ENCODE measurements at regions not wholly inside any gene's neighbourhood (a gene's known extent, or its start where the extent isn't known, plus 50 kb on each side); places are given as distances from the start of the nearest gene placed in this dataset.
"Not testable (repeated sequence)": the region's sequence is repeated elsewhere in the genome, so short reads cannot be mapped to it uniquely, and the experiment has no call there.

DNA sequence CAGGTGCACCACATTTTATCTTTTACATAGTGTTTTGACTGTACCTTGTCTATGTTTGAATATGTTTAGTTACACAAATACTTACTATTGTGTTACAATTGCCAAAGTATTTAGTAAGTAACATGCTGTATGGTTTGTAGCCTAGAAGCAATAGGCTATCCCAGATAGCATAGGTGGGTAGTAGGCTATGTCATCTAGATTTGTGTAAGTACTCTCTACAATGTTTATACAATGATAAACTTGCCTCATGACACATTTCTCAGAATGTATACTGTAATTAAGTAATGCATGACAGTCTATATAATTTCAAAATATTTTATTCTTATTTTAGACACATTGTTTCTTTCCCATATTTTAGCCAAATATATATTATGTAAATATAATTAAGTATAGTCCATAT, 836.8 kb upstream of the CDH9 start:
- Mint-ChIP-seq H3K4me1 (no peaks in the 10 kb centered on the region), H3K9me3 (peaks cover 12% of the 10 kb centered on the region), H3K4me3 (no peak overlapping the region), H3K27me3 (no peaks in the 10 kb centered on the region), H3K36me3 (no peaks in the 10 kb centered on the region), H3K27ac (no peak overlapping the region)
- DNase-seq: no peak

DNA sequence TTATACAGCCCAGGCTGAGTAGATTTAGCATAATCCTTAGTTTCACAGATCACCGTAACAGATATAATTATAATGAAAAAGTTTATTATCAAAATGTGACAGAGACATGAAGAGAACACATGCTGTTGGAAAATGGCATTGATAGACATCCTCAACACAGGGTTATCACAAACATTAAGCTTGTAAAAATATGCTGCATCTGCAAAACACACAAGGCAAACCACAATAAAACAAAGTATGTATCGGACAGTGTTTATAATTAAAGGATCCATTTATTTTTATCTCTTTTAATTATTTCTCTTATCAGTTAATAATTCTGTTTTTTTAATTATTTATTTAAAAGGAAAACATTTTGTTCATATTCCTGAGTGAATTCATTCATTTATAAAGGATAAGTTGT, 829.9 kb upstream of the CDH9 start:
- Mint-ChIP-seq H3K4me1 (no peaks in the 10 kb centered on the region), H3K4me3 (no peak overlapping the region), H3K27me3 (no peaks in the 10 kb centered on the region), H3K27ac (no peak overlapping the region), H3K9me3 (peaks cover 18% of the 10 kb centered on the region), H3K36me3 (no peaks in the 10 kb centered on the region)
- DNase-seq: no peak

DNA sequence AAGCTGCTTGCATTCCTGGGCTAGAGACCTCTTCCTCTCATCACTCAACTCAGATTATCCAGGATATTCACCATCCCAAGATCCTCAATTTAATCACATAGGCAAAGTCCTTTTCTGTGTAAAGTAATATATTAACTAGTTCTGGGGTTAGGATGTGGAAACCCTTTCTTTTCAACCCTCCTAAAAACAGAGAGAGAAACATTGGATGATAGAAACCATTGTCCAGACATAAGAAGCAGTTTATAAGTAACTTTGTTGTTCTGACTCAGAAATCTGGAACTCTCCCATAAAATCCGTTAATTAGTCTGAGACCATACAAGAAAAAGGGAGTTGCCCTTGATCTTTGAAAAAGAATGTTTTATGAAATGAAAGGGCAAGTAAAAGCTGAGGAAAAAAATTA, 817.1 kb upstream of the CDH9 start:
- no peaks in the 10 kb centered on the region for H3K4me1 Mint-ChIP-seq
- no peak overlapping the region for H3K27ac Mint-ChIP-seq
- DNase-seq: no peak
- H3K27me3 Mint-ChIP-seq: no peaks in the 10 kb centered on the region
- H3K4me3 Mint-ChIP-seq: no peak overlapping the region
- H3K9me3 Mint-ChIP-seq: peaks cover 8% of the 10 kb centered on the region
- no peaks in the 10 kb centered on the region for H3K36me3 Mint-ChIP-seq

DNA sequence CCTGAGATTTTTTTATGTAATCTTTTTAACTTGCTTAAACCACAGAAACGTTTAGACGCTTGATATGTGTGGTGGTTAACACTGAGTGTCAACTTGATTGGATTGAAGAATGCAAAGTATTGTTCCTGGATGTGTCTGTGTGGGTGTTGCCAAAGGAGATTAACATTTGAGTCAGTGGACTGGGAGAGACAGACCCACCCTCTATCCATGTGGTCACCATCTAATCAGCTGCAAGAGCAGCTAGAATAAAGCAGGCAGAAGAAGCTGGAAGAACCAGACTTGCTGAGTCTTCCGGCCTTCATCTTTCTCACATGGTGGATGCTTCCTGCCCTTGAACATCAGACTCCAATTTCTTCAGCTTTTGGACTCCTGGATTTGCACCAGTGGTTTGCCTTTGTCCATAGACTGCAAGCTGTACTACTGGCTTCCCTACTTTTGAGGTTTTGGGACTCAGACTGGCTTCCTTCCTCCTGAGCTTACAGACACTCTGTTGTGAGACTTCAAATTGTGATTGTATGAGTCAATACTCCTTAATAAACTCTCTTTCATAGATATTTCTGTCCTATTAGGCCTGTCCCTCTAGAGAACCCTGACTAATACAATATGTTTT, 816.0 kb upstream of the CDH9 start:
- Mint-ChIP-seq H3K27ac (peak overlapping the region; percentile 51), H3K27me3 (no peaks in the 10 kb centered on the region), H3K4me3 (no peak overlapping the region), H3K36me3 (no peaks in the 10 kb centered on the region), H3K4me1 (no peaks in the 10 kb centered on the region), H3K9me3 (peaks cover 10% of the 10 kb centered on the region)
- DNase-seq: no peak

DNA sequence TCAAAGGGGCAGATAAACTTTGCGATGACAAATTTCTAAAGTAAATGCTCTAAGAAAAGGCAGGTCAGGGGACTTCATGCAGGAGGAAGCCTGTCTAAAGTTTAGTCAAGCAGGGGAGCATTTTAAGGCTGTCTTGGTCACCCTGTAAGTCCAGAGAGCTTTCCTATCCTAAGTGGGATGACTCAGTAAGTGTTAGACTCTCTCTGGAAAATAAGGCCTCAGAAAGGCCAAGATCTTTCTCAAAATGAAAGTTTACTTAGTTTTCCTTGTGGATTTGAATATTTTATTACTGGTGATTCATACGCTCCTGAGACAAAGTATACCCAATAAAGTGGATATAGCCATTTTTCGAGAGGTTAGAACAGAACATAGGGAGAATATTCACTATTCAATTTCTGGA, 806.9 kb upstream of the CDH9 start:
- peaks cover 8% of the 10 kb centered on the region for H3K9me3 Mint-ChIP-seq
- H3K4me1 Mint-ChIP-seq: no peaks in the 10 kb centered on the region
- DNase-seq: no peak

DNA sequence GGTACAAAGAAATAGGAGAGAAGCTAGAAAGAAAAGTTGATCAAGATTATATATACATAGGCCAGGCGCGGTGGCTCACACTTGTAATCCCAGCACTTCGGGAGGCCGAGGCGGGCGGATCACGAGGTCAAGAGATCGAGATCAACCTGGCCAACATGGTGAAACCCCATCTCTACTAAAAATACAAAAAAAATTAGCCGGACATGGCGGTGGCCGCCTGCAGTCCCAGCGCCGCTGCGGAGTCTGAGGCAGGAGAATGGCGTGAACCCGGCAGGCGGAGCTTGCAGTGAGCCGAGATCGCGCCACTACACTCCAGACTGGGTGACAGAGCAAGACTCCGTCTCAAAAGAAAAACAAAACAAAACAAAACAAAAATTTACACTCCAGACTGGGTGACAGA, 798.3 kb upstream of the CDH9 start:
- not testable (repeated sequence) for H3K36me3 Mint-ChIP-seq, H3K4me1 Mint-ChIP-seq, H3K4me3 Mint-ChIP-seq, DNase-seq, H3K27ac Mint-ChIP-seq, H3K27me3 Mint-ChIP-seq
- H3K9me3 Mint-ChIP-seq: peaks cover 15% of the 10 kb centered on the region

More for the DNA sequence above, 806.9 kb upstream of the CDH9 start:
- H3K36me3 Mint-ChIP-seq: no peaks in the 10 kb centered on the region
- H3K4me3 Mint-ChIP-seq: no peak overlapping the region
- H3K27ac Mint-ChIP-seq: no peak overlapping the region
- H3K27me3 Mint-ChIP-seq: no peaks in the 10 kb centered on the region

DNA sequence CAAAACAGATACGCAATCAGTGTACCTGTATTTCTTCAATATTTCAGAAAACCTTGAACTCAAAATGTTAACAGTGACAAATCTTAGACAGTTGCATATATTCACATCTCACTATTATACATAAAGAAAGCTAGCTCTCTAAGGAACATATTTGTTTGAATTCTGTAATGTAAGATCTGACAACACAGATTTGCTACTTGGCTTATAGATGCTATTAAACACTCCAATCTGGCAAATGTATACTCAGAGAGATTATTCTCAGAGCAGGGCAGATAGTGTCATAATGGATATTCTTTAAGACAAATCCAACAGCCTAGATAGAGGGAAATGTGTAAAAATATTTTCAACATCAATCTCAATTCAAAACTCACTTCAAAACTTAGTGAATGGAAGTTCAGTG, 794.5 kb upstream of the CDH9 start:
- Mint-ChIP-seq H3K4me3 (no peak overlapping the region), H3K4me1 (no peaks in the 10 kb centered on the region), H3K27ac (no peak overlapping the region), H3K36me3 (no peaks in the 10 kb centered on the region), H3K9me3 (peaks cover 15% of the 10 kb centered on the region), H3K27me3 (no peaks in the 10 kb centered on the region)
- DNase-seq: no peak

DNA sequence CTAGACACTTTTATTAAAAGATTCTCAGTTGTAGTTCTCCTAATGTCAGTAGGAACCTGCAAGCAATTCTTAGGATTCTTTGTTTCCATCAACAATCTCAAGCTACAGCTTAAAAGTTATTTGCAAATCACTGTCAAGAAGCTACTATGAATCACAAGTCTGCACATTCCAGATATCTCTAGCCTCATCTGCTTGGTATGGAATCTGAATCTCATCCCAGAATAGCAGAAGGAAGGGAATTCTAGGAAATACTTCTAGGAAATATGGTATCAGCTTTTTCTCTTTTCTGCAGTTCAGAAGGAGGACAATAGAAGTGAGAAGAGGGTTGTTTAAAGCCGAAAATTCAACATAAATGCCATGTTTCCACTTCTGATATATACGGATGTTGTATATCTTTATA, 792.2 kb upstream of the CDH9 start:
- Mint-ChIP-seq H3K4me3 (no peak overlapping the region), H3K9me3 (peaks cover 7% of the 10 kb centered on the region), H3K36me3 (no peaks in the 10 kb centered on the region), H3K27ac (no peak overlapping the region), H3K4me1 (no peaks in the 10 kb centered on the region), H3K27me3 (no peaks in the 10 kb centered on the region)
- no peak for DNase-seq

DNA sequence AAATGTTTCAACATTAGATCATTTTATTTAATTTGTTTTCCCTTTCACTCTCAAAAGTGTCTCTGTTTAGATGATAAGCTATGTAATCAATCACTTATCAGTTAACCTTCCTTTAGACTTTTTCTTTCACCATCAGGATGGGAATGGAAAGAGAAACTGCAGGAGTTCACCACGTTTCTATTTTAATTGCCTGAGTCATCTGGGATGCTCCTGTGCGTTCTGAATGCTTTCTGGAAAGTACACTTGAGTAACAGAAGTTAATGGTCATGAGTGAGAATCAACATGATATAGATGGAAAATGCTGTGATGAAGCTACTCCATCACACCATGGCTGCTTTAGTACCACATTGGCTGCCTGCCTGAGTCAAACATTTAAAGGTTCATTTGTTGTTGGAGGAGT, 783.3 kb upstream of the CDH9 start:
- no peak for DNase-seq
- H3K27me3 Mint-ChIP-seq: no peaks in the 10 kb centered on the region
- H3K9me3 Mint-ChIP-seq: peaks cover 3% of the 10 kb centered on the region
- H3K4me1 Mint-ChIP-seq: no peaks in the 10 kb centered on the region
- H3K36me3 Mint-ChIP-seq: no peaks in the 10 kb centered on the region
- no peak overlapping the region for H3K4me3 Mint-ChIP-seq
- no peak overlapping the region for H3K27ac Mint-ChIP-seq

DNA sequence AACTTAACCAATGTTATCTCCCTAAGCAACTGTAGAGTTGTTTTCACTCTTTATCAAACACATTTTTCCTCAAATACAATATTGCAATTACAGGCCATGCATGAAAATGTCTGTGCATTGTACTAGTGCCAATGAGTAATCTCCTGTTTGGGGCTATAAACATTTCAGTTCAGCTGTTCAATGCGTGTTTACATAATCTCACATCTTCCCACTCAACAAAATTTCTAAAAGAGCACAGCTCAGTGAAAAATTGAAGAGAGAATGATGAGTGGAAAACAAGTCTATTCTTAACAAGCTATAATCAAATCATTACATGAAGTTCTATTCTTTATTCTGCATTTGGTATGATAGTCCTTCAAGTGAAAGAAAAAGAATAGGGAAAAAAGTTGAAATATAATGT, 780.5 kb upstream of the CDH9 start:
- H3K9me3 Mint-ChIP-seq: peaks cover 5% of the 10 kb centered on the region
- no peaks in the 10 kb centered on the region for H3K27me3 Mint-ChIP-seq
- H3K27ac Mint-ChIP-seq: no peak overlapping the region
- no peak overlapping the region for H3K4me3 Mint-ChIP-seq
- no peaks in the 10 kb centered on the region for H3K36me3 Mint-ChIP-seq
- H3K4me1 Mint-ChIP-seq: no peaks in the 10 kb centered on the region
- no peak for DNase-seq

DNA sequence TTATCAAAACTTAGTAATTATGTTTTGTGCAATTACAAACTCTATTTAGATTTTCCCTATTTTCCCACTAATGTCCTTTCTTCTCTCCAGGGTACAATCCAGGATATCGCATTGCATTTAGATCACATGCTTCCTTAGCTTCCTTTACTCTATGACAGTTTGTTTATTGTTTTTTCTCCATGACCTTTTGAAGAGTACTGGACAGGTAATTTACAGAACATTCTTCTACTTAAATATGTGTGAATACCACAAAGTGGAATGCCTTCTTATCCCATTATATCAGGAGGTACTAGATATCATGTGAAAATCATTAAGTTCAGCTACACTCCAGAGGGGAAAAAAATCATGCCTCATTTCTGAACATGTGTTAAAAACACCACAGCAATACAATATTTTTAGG, 776.6 kb upstream of the CDH9 start:
- DNase-seq: no peak
- H3K36me3 Mint-ChIP-seq: no peaks in the 10 kb centered on the region
- H3K4me1 Mint-ChIP-seq: no peaks in the 10 kb centered on the region
- H3K27ac Mint-ChIP-seq: no peak overlapping the region
- no peaks in the 10 kb centered on the region for H3K27me3 Mint-ChIP-seq
- peaks cover 5% of the 10 kb centered on the region for H3K9me3 Mint-ChIP-seq
- no peak overlapping the region for H3K4me3 Mint-ChIP-seq

DNA sequence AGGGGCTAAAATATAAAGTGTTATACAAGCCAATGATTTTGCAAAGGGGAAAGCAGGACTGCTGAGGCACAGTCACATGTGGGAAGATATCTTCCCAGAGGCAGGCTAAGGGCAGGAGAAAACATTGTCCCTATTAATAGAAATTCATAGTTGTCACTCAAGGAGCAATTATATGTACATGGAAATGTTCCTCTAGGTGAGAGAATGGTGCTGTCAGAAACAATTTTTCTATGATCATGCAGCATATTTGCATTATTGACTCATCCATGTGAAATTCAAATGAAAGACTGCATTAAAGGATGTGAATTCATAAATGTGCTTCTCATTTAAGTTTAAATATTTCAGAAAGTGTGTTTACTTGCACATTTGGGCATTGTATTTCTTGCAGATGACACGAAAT, 775.9 kb upstream of the CDH9 start:
- Mint-ChIP-seq H3K9me3 (peaks cover 8% of the 10 kb centered on the region), H3K27ac (no peak overlapping the region), H3K4me1 (no peaks in the 10 kb centered on the region), H3K4me3 (no peak overlapping the region), H3K36me3 (no peaks in the 10 kb centered on the region), H3K27me3 (no peaks in the 10 kb centered on the region)
- DNase-seq: no peak

DNA sequence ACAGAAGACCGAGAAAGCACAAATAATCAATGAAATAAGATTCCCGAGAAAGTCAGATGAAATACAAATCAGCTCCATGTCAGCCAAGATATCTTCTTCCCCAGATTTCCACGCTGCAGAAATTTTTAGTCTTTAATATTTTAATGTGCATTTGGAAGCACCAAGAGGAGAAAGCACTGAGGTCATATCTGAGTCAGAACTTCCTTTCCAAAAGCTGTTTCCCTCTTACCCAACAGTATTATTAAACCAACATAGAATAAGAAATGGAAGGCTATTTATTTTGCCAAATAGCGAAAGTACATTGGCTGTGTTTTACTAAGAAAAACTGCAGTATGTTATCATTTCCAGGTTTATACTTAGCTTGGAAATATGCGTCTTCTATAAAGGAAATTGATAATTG, 772.1 kb upstream of the CDH9 start:
- no peaks in the 10 kb centered on the region for H3K36me3 Mint-ChIP-seq
- H3K4me1 Mint-ChIP-seq: no peaks in the 10 kb centered on the region

DNA sequence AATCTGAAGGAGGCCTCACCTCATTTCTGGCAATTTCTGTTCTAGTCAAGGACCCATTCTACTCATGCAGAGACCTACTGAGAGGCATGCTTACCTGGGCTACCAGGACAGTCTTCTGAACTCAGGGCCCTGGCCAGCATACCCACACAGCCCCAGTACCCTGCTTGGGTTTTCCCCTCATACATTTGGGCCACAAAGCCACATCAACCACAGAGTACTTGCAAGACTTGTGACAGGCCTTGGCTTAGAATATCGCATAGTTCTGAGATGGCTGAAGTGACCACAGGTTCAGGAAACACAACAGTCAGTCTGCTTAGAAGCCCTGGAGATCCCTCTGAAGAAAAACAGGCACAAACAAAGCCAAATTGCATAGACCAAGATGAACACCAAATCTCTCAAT, 758.8 kb upstream of the CDH9 start:
- Mint-ChIP-seq H3K4me1 (no peaks in the 10 kb centered on the region), H3K36me3 (no peaks in the 10 kb centered on the region), H3K4me3 (no peak overlapping the region), H3K27me3 (no peaks in the 10 kb centered on the region), H3K9me3 (peaks cover 10% of the 10 kb centered on the region), H3K27ac (no peak overlapping the region)
- no peak for DNase-seq

More for the DNA sequence above, 772.1 kb upstream of the CDH9 start:
- Mint-ChIP-seq H3K27ac (no peak overlapping the region), H3K9me3 (peaks cover 3% of the 10 kb centered on the region), H3K27me3 (no peaks in the 10 kb centered on the region), H3K4me3 (no peak overlapping the region)
- no peak for DNase-seq

DNA sequence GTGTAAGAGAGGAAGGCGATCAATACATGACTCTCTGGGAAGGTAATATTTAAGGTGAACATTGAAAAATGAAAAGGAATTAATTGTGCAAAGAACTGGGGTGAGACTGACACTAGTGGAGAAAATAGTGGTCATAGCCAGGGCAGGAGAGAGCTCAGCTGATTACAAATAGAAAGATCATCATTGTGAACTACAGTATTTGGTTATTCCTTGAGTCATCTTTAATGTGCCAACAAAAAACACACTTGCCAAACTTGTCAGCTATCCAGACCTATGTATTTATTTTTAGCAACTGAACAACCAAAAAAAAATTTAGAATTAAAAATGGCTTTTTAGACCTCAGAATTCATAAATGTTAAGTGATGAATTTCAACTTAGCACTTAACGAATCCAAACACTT, 749.8 kb upstream of the CDH9 start:
- H3K9me3 Mint-ChIP-seq: peaks cover 2% of the 10 kb centered on the region
- no peak for DNase-seq
- H3K27me3 Mint-ChIP-seq: no peaks in the 10 kb centered on the region
- no peak overlapping the region for H3K27ac Mint-ChIP-seq
- H3K36me3 Mint-ChIP-seq: no peaks in the 10 kb centered on the region
- no peak overlapping the region for H3K4me3 Mint-ChIP-seq
- no peaks in the 10 kb centered on the region for H3K4me1 Mint-ChIP-seq

DNA sequence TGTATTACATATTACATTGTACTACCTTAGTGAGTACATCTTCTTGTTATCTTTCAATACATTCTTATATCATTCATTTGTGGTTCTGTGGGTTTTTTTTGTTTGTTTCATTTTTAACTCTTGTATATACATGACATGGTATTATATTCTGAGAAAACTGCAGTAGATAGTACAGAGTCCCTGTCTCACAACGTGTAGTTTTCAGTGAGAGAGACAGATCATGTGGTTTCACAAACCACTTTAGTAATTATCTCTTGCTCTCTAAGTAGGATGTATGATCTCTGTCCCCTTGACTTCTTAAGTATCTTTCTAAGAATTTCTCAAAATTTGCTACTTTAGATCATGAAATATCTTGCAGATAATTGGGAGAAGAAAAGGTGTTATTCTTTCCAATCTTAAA, 745.9 kb upstream of the CDH9 start:
- Mint-ChIP-seq H3K36me3 (no peaks in the 10 kb centered on the region), H3K4me1 (no peaks in the 10 kb centered on the region), H3K27me3 (no peaks in the 10 kb centered on the region), H3K9me3 (no peaks in the 10 kb centered on the region), H3K4me3 (no peak overlapping the region), H3K27ac (no peak overlapping the region)
- DNase-seq: no peak

DNA sequence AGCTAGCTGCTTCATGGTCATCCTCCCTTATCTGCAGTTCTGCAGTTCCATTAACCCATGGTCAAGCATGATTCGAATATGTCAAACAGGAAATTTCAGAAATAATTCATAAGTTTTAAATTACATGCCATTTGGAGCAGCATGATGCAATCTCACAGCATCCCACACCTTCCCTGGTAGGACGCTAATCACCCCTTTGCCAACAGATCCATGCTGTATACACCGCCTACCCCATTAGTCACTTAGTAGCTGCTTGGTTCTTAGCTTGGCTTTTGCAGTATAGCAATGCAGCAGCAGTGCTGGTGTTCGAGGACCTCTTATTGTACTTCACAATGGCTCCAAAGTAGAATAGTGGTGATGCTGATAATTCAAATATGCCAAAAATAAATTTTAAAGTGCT, 739.7 kb upstream of the CDH9 start:
- Mint-ChIP-seq H3K27ac (no peak overlapping the region), H3K4me1 (no peaks in the 10 kb centered on the region), H3K27me3 (no peaks in the 10 kb centered on the region), H3K9me3 (peaks cover 2% of the 10 kb centered on the region), H3K36me3 (no peaks in the 10 kb centered on the region), H3K4me3 (no peak overlapping the region)
- DNase-seq: no peak
